ENCODE measurements at regions not wholly inside any gene's neighbourhood (a gene's known extent, or its start where the extent isn't known, plus 50 kb on each side); places are given as distances from the start of the nearest gene placed in this dataset.

- TF ChIP-seq POLR2AphosphoS5 (IDR thresholded peaks at IDR 0.05) (no peak), CTCF (IDR thresholded peaks at IDR 0.05) (no peak), POLR2A (IDR thresholded peaks at IDR 0.05) (no peak), EP300 (IDR thresholded peaks at IDR 0.05) (no peak)
- 86% methylated on average over 9 of the region's 9 CpGs for WGBS
- no peak for DNase-seq (ENCODE audit: low spot score in 2 of 2)
- Histone ChIP-seq H3K4me3 (no peak overlapping the region), H3K36me3 (no peaks in the 10 kb centered on the region), H3K27me3 (peaks cover 42% of the 10 kb centered on the region), H3K9me3 (no peaks in the 10 kb centered on the region), H3K4me1 (peaks cover 11% of the 10 kb centered on the region), H3K27ac (no peak overlapping the region)
These were observed 123.7 kb upstream of the TCERG1L start for GRCh38 chr10:131435232-131435631.

GRCh38 chr10:131435760-131436457, 124.4 kb upstream of the TCERG1L start:
- 80% methylated on average over 18 of the region's 18 CpGs for WGBS

GRCh38 chr10:131436458-131436857, 124.9 kb upstream of the TCERG1L start:
- H3K27me3 ChIP-seq: peaks cover 51% of the 10 kb centered on the region
- H3K36me3 ChIP-seq: no peaks in the 10 kb centered on the region
- TF ChIP-seq POLR2A (IDR thresholded peaks at IDR 0.05) (no peak), CTCF (IDR thresholded peaks at IDR 0.05) (no peak), POLR2AphosphoS5 (IDR thresholded peaks at IDR 0.05) (no peak), EP300 (IDR thresholded peaks at IDR 0.05) (no peak)

More at GRCh38 chr10:131435760-131436457, 124.4 kb upstream of the TCERG1L start:
- no peak overlapping the region for H3K4me3 ChIP-seq
- H3K9me3 ChIP-seq: no peaks in the 10 kb centered on the region
- H3K27ac ChIP-seq: no peak overlapping the region
- no peaks in the 10 kb centered on the region for H3K36me3 ChIP-seq
- TF ChIP-seq CTCF (IDR thresholded peaks at IDR 0.05): no peak
- no peak for TF ChIP-seq EP300 (IDR thresholded peaks at IDR 0.05)
- H3K4me1 ChIP-seq: peaks cover 11% of the 10 kb centered on the region
- DNase-seq (ENCODE audit: low spot score in 2 of 2): no peak
- H3K27me3 ChIP-seq: peaks cover 48% of the 10 kb centered on the region

GRCh38 chr10:131437556-131438475, 126.3 kb upstream of the TCERG1L start:
- TF ChIP-seq CTCF (IDR thresholded peaks at IDR 0.05) (no peak), POLR2A (IDR thresholded peaks at IDR 0.05) (no peak), POLR2AphosphoS5 (IDR thresholded peaks at IDR 0.05) (no peak), EP300 (IDR thresholded peaks at IDR 0.05) (no peak)
- Histone ChIP-seq H3K27me3 (peaks cover 46% of the 10 kb centered on the region), H3K4me3 (no peak overlapping the region), H3K27ac (no peak overlapping the region), H3K36me3 (no peaks in the 10 kb centered on the region), H3K9me3 (no peaks in the 10 kb centered on the region), H3K4me1 (peaks cover 11% of the 10 kb centered on the region)
- no peak for DNase-seq (ENCODE audit: low spot score in 2 of 2)
- 53% methylated on average over 8 of the region's 13 CpGs for WGBS

More at GRCh38 chr10:131436458-131436857, 124.9 kb upstream of the TCERG1L start:
- no peak overlapping the region for H3K27ac ChIP-seq
- no peaks in the 10 kb centered on the region for H3K9me3 ChIP-seq
- no peak overlapping the region for H3K4me3 ChIP-seq
- peaks cover 11% of the 10 kb centered on the region for H3K4me1 ChIP-seq
- WGBS: 11% methylated on average over 4 of the region's 4 CpGs
- no peak for DNase-seq (ENCODE audit: low spot score in 2 of 2)

GRCh38 chr10:131438665-131439064, 127.1 kb upstream of the TCERG1L start:
- Histone ChIP-seq H3K4me1 (peaks cover 11% of the 10 kb centered on the region), H3K36me3 (no peaks in the 10 kb centered on the region), H3K27ac (no peak overlapping the region), H3K4me3 (no peak overlapping the region), H3K9me3 (no peaks in the 10 kb centered on the region), H3K27me3 (peaks cover 52% of the 10 kb centered on the region)
- no peak for TF ChIP-seq POLR2A (IDR thresholded peaks at IDR 0.05)
- TF ChIP-seq EP300 (IDR thresholded peaks at IDR 0.05): no peak
- TF ChIP-seq POLR2AphosphoS5 (IDR thresholded peaks at IDR 0.05): no peak
- no peak for TF ChIP-seq CTCF (IDR thresholded peaks at IDR 0.05)
- no peak for DNase-seq (ENCODE audit: low spot score in 2 of 2)
- 76% methylated on average over 4 of the region's 4 CpGs for WGBS

Data from suprapubic skin (tissue), 4 donors.